Upper lobe of left lung (tissue), 6 donors: ENCODE measurements at regions not wholly inside any gene's neighbourhood (a gene's known extent, or its start where the extent isn't known, plus 50 kb on each side); places are given as distances from the start of the nearest gene placed in this dataset.

Source experiments
- ATAC-seq, 2 donors: fragments of 200-7000 bp; cut with Tn5 transposase; one replicate each; pipeline ENCODE4 v1.9.1; 2022; ENCODE audit warnings: mild to moderate bottlenecking in 2 of 2, moderate library complexity in 2 of 2; ENCODE audit not compliant: low FRiP score in 2 of 2
- DNase-seq, 2 donors: peaks; one replicate each; pipeline ENCODE4 v3.0.0-alpha.2; 2019 to 2020
- H3K27ac ChIP-seq, 4 donors: fragments of 200-600 bp; sonication (generic); one replicate each; pipeline ENCODE4 v1.5.1; 2016 to 2019
- H3K27me3 ChIP-seq, 4 donors: fragments of 200-600 bp; sonication (generic); one replicate each; pipeline ENCODE4 v1.5.1; 2017 to 2019
- H3K36me3 ChIP-seq, 4 donors: fragments of 200-600 bp; sonication (generic); one replicate each; pipeline ENCODE4 v1.5.1; 2016 to 2019
- H3K4me1 ChIP-seq, 4 donors: fragments of 200-600 bp; sonication (generic); one replicate each; pipeline ENCODE4 v1.5.1; 2018 to 2019
- H3K4me3 ChIP-seq, 4 donors: fragments of 200-600 bp; sonication (generic); one replicate each; pipeline ENCODE4 v1.5.1; 2017 to 2019; ENCODE audit warnings: mild to moderate bottlenecking in 2 of 4, moderate library complexity in 1 of 4
- H3K9me3 ChIP-seq, 4 donors: fragments of 200-600 bp; sonication (generic); one replicate each; pipeline ENCODE4 v1.5.1; 2018 to 2019
- EP300 ChIP-seq, 4 donors: sonication (generic); formaldehyde crosslinking; IDR thresholded peaks; one replicate each; pipeline ENCODE4 v1.5.1; 2017; ENCODE audit warnings: antibody characterized with exemption in 4 of 4, control low read depth in 2 of 4
- POLR2A ChIP-seq, 4 donors: fragments of 450-650 bp; IDR thresholded peaks; one replicate each; pipeline ENCODE4 v1.5.1; 2016 to 2017; ENCODE audit warnings: antibody characterized with exemption in 4 of 4, mild to moderate bottlenecking in 2 of 4
- POLR2AphosphoS5 ChIP-seq, 2 donors: sonication (generic); formaldehyde crosslinking; IDR thresholded peaks; one replicate each; pipeline ENCODE4 v1.5.1; 2017; ENCODE audit warnings: antibody characterized with exemption in 2 of 2
- WGBS, 2 donors: methylation state at CpG; one replicate each; pipeline ENCODE4 v1.1.5; 2017 to 2018; 5-methylcytosine and 5-hydroxymethylcytosine counted together
- TF ChIP-seq, protein P1 (sequence below), 6 experiments: fragments of 450-650 bp in 4 of 6; fragments of 200-600 bp in 2 of 6; sonication (generic) in 2 of 6; IDR thresholded peaks; one replicate each; pipeline ENCODE4 v1.5.1; 2016 to 2019; ENCODE audit warnings: antibody characterized with exemption in 6 of 6
- donor health status: DM: no; HTN: no; CAD: no; lungs with moderate emphysema.
- donor health status: DM: no; HTN: yes; CAD: no; lungs with severe emphysema.

DNA sequence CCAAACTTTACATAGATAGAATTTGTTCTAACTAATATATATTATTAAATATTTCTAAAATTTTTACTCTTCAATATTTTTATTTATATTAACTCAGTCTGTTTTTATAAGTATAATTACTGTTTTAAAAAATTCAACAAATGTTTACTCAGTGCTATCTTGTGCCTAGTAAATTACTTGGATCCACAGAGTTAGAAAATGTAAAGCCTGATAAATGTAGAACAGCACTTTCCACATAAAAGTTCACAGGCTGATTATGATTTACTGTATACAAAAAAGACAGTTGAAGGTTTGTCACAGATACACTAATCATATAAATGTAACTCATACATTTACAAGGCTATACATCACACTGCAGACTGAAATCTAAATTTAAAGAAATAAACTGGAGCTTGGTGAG is 170.0 kb downstream of the FOXG1 start:
- Histone ChIP-seq H3K27me3 (no peaks in the 10 kb centered on the region), H3K27ac (no peak overlapping the region), H3K4me3 (no peak overlapping the region), H3K9me3 (peaks cover 0 to 8% (median 0%) of the 10 kb centered on the region in 4 donors), H3K4me1 (no peaks in the 10 kb centered on the region), H3K36me3 (no peaks in the 10 kb centered on the region)
- no peak for ATAC-seq
- DNase-seq, result no peak
- TF ChIP-seq POLR2AphosphoS5 (IDR thresholded peaks at IDR 0.05), result no peak
- no peak for TF ChIP-seq POLR2A (IDR thresholded peaks at IDR 0.05)

DNA sequence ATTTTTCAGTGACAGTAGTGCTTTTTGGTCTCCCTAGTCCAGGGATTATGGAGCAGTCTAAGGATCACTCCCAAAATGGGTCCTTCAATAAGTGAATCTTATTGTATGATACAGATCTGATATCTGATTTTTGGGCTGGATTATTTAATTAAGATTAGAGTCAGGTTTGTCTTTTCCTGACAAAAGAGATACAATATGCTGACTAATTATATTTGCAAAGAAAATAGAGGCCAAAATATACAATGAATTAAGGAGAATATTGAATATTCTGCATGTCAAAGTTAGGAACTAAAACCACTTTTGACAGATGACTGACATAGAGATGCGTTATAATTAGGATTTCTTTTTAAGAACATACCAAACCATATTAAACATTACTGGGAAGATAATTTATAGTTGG is 175.2 kb downstream of the FOXG1 start:
- Histone ChIP-seq H3K4me3 (no peak overlapping the region), H3K36me3 (no peaks in the 10 kb centered on the region), H3K9me3 (no peaks in the 10 kb centered on the region), H3K27ac (no peak overlapping the region), H3K27me3 (no peaks in the 10 kb centered on the region), H3K4me1 (no peaks in the 10 kb centered on the region)
- DNase-seq, result no peak
- ATAC-seq, result no peak
- TF ChIP-seq, protein P1, sequence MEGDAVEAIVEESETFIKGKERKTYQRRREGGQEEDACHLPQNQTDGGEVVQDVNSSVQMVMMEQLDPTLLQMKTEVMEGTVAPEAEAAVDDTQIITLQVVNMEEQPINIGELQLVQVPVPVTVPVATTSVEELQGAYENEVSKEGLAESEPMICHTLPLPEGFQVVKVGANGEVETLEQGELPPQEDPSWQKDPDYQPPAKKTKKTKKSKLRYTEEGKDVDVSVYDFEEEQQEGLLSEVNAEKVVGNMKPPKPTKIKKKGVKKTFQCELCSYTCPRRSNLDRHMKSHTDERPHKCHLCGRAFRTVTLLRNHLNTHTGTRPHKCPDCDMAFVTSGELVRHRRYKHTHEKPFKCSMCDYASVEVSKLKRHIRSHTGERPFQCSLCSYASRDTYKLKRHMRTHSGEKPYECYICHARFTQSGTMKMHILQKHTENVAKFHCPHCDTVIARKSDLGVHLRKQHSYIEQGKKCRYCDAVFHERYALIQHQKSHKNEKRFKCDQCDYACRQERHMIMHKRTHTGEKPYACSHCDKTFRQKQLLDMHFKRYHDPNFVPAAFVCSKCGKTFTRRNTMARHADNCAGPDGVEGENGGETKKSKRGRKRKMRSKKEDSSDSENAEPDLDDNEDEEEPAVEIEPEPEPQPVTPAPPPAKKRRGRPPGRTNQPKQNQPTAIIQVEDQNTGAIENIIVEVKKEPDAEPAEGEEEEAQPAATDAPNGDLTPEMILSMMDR (IDR thresholded peaks at IDR 0.05), result no peak
- no peak for TF ChIP-seq EP300 (IDR thresholded peaks at IDR 0.05)
- 80 to 94% methylated on average over 1 of the region's 1 CpG for WGBS, 2 donors

DNA sequence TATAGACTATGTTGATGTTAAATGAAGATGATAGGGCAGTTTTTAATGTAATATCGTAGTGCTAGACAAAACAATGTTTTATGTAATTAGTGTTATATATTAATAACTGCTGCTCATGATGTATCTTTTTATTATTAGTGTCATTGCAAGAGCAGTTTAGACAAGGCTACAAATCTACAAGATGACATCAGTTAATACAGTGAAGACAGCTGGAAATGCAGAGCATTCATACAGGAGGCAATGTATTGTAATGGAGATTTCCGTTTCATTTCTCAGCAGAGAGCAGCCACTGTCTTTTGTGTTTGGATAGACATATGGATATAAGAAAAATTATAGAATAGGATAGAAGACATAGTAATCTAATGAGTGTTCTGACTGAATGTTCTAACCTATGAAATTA is 178.0 kb downstream of the FOXG1 start:
- DNase-seq, result no peak
- WGBS, 2 donors, result 72 to 85% methylated on average over 2 of the region's 2 CpGs
- TF ChIP-seq EP300 (IDR thresholded peaks at IDR 0.05), result no peak
- no peak for TF ChIP-seq POLR2A (IDR thresholded peaks at IDR 0.05)
- no peak for TF ChIP-seq POLR2AphosphoS5 (IDR thresholded peaks at IDR 0.05)
- TF ChIP-seq, protein P1 (IDR thresholded peaks at IDR 0.05), result no peak
- Histone ChIP-seq H3K4me1 (no peaks in the 10 kb centered on the region), H3K36me3 (no peaks in the 10 kb centered on the region), H3K27me3 (no peaks in the 10 kb centered on the region), H3K27ac (no peak overlapping the region), H3K4me3 (no peak overlapping the region), H3K9me3 (no peaks in the 10 kb centered on the region)
- no peak for ATAC-seq

DNA sequence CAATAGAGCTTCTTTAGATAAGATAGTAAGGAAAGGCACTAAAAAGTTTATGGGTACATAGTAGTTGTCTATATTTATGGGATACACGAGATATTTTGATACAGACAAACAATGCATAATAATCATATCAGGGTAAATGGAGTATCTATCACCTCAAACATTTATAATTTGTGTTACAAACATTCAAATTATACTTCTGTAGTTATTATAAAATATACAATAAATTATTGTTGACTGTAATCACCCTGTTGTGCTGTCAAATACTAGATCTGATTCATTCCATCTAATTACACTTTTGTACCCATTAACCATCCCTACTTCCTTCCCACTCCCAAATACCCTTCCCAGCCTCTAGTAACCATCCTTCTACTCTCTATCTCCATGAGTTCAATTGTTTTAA is 179.7 kb downstream of the FOXG1 start:
- TF ChIP-seq EP300 (IDR thresholded peaks at IDR 0.05) (no peak), POLR2AphosphoS5 (IDR thresholded peaks at IDR 0.05) (no peak), POLR2A (IDR thresholded peaks at IDR 0.05) (no peak)
- TF ChIP-seq, protein P1 (IDR thresholded peaks at IDR 0.05), result no peak
- Histone ChIP-seq H3K9me3 (no peaks in the 10 kb centered on the region), H3K36me3 (no peaks in the 10 kb centered on the region), H3K4me1 (no peaks in the 10 kb centered on the region), H3K27ac (no peak overlapping the region), H3K4me3 (no peak overlapping the region), H3K27me3 (no peaks in the 10 kb centered on the region)
- DNase-seq (no peak), ATAC-seq (no peak)
- 72 to 88% methylated on average over 1 of the region's 1 CpG for WGBS, 2 donors

DNA sequence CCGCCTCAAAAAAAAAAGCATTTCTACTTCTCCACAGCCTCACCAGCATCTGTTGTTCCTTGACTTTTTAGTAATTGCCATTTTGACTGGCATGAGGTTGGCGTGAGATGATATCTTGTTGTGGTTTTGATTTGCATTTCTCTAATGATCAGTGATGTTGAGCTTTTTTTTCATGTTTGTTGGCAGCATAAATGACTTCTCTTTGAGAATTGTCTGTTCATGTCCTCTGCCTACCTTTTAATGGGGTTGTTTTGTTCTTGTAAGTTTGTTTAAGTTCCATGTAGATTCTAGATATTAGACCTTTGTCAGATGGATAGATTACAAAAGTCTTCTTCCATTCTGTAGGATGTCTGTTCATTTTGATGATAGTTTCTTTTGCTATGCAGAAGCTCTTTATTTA is 182.9 kb downstream of the FOXG1 start:
- no peak for ATAC-seq
- Histone ChIP-seq H3K36me3 (no peaks in the 10 kb centered on the region), H3K27ac (no peak overlapping the region), H3K27me3 (no peaks in the 10 kb centered on the region), H3K4me3 (no peak overlapping the region), H3K4me1 (no peaks in the 10 kb centered on the region), H3K9me3 (no peaks in the 10 kb centered on the region)
- 91 to 94% methylated on average over 2 of the region's 2 CpGs for WGBS, 2 donors
- TF ChIP-seq POLR2AphosphoS5 (IDR thresholded peaks at IDR 0.05) (no peak), EP300 (IDR thresholded peaks at IDR 0.05) (no peak), POLR2A (IDR thresholded peaks at IDR 0.05) (no peak)
- TF ChIP-seq, protein P1 (IDR thresholded peaks at IDR 0.05), result no peak
- no peak for DNase-seq
